ENCODE measurements at regions not wholly inside any gene's neighbourhood (a gene's known extent, or its start where the extent isn't known, plus 50 kb on each side); places are given as distances from the start of the nearest gene placed in this dataset.

GRCh38 chr12:108055141-108055540 lies 73.9 kb upstream of the WSCD2 start:
- no peaks in the 10 kb centered on the region for H3K27me3 ChIP-seq (ENCODE audit: control insufficient read depth in 3 of 3, insufficient read depth in 3 of 3, low read length in 3 of 3)
- no peak overlapping the region for H3K27ac ChIP-seq (ENCODE audit: low read depth in 1 of 3, low read length in 2 of 3)
- no peaks in the 10 kb centered on the region for H3K9me3 ChIP-seq (ENCODE audit: control insufficient read depth in 2 of 2, insufficient read depth in 1 of 2, low read depth in 1 of 2, low read length in 1 of 2)
- H3K4me1 ChIP-seq (ENCODE audit: control insufficient read depth in 3 of 3, insufficient read depth in 2 of 3, low read depth in 1 of 3, low read length in 2 of 3): no peaks in the 10 kb centered on the region
- FAIRE-seq: no peak
- H3K36me3 ChIP-seq (ENCODE audit: control insufficient read depth in 3 of 3, insufficient read depth in 2 of 3, low read depth in 1 of 3, low read length in 3 of 3): no peaks in the 10 kb centered on the region
- 43 to 74% (median 62%) methylated on average over 3 of the region's 3 CpGs for WGBS, 3 donors
- no peak for DNase-seq
- H3K4me3 ChIP-seq (ENCODE audit: low read depth in 1 of 3, low read length in 3 of 3): no peak overlapping the region

GRCh38 chr12:108060067-108060466 lies 69.0 kb upstream of the WSCD2 start:
- FAIRE-seq (no peak), DNase-seq (no peak)
- H3K9me3 ChIP-seq (ENCODE audit: control insufficient read depth in 2 of 2, insufficient read depth in 1 of 2, low read depth in 1 of 2, low read length in 1 of 2): no peaks in the 10 kb centered on the region
- no peaks in the 10 kb centered on the region for H3K36me3 ChIP-seq (ENCODE audit: control insufficient read depth in 3 of 3, insufficient read depth in 2 of 3, low read depth in 1 of 3, low read length in 3 of 3)
- 50 to 61% (median 55%) methylated on average over 3 of the region's 3 CpGs for WGBS, 3 donors
- H3K4me3 ChIP-seq (ENCODE audit: low read depth in 1 of 3, low read length in 3 of 3): no peak overlapping the region
- H3K4me1 ChIP-seq (ENCODE audit: control insufficient read depth in 3 of 3, insufficient read depth in 2 of 3, low read depth in 1 of 3, low read length in 2 of 3): no peaks in the 10 kb centered on the region
- H3K27ac ChIP-seq (ENCODE audit: low read depth in 1 of 3, low read length in 2 of 3): no peak overlapping the region
- H3K27me3 ChIP-seq (ENCODE audit: control insufficient read depth in 3 of 3, insufficient read depth in 3 of 3, low read length in 3 of 3): no peaks in the 10 kb centered on the region

- H3K4me3 ChIP-seq (ENCODE audit: low read depth in 1 of 3, low read length in 3 of 3): no peak overlapping the region
- H3K36me3 ChIP-seq (ENCODE audit: control insufficient read depth in 3 of 3, insufficient read depth in 2 of 3, low read depth in 1 of 3, low read length in 3 of 3): no peaks in the 10 kb centered on the region
- no peak overlapping the region for H3K27ac ChIP-seq (ENCODE audit: low read depth in 1 of 3, low read length in 2 of 3)
- no peaks in the 10 kb centered on the region for H3K27me3 ChIP-seq (ENCODE audit: control insufficient read depth in 3 of 3, insufficient read depth in 3 of 3, low read length in 3 of 3)
- WGBS, 3 donors: 17 to 55% (median 34%) methylated on average over 1 of the region's 1 CpG
- DNase-seq: peak in 1 of 2 donors; percentile 31
- H3K9me3 ChIP-seq (ENCODE audit: control insufficient read depth in 2 of 2, insufficient read depth in 1 of 2, low read depth in 1 of 2, low read length in 1 of 2): no peaks in the 10 kb centered on the region
- H3K4me1 ChIP-seq (ENCODE audit: control insufficient read depth in 3 of 3, insufficient read depth in 2 of 3, low read depth in 1 of 3, low read length in 2 of 3): no peaks in the 10 kb centered on the region
- FAIRE-seq: no peak
Observed at GRCh38 chr12:108060903-108061302, 68.2 kb upstream of the WSCD2 start.

GRCh38 chr12:108063192-108063591 lies 65.9 kb upstream of the WSCD2 start:
- H3K9me3 ChIP-seq (ENCODE audit: control insufficient read depth in 2 of 2, insufficient read depth in 1 of 2, low read depth in 1 of 2, low read length in 1 of 2): no peaks in the 10 kb centered on the region
- H3K4me3 ChIP-seq (ENCODE audit: low read depth in 1 of 3, low read length in 3 of 3): no peak overlapping the region
- no peaks in the 10 kb centered on the region for H3K4me1 ChIP-seq (ENCODE audit: control insufficient read depth in 3 of 3, insufficient read depth in 2 of 3, low read depth in 1 of 3, low read length in 2 of 3)
- peak in 1 of 2 donors; percentile 3 for DNase-seq
- WGBS, 3 donors: 13 to 21% (median 13%) methylated on average over 3 of the region's 3 CpGs
- no peak overlapping the region for H3K27ac ChIP-seq (ENCODE audit: low read depth in 1 of 3, low read length in 2 of 3)
- H3K36me3 ChIP-seq (ENCODE audit: control insufficient read depth in 3 of 3, insufficient read depth in 2 of 3, low read depth in 1 of 3, low read length in 3 of 3): no peaks in the 10 kb centered on the region
- H3K27me3 ChIP-seq (ENCODE audit: control insufficient read depth in 3 of 3, insufficient read depth in 3 of 3, low read length in 3 of 3): no peaks in the 10 kb centered on the region
- FAIRE-seq: no peak

- Histone ChIP-seq H3K9me3 (ENCODE audit: control insufficient read depth in 2 of 2, insufficient read depth in 1 of 2, low read depth in 1 of 2, low read length in 1 of 2) (no peaks in the 10 kb centered on the region), H3K4me3 (ENCODE audit: low read depth in 1 of 3, low read length in 3 of 3) (no peak overlapping the region), H3K36me3 (ENCODE audit: control insufficient read depth in 3 of 3, insufficient read depth in 2 of 3, low read depth in 1 of 3, low read length in 3 of 3) (no peaks in the 10 kb centered on the region), H3K27ac (ENCODE audit: low read depth in 1 of 3, low read length in 2 of 3) (no peak overlapping the region), H3K27me3 (ENCODE audit: control insufficient read depth in 3 of 3, insufficient read depth in 3 of 3, low read length in 3 of 3) (no peaks in the 10 kb centered on the region), H3K4me1 (ENCODE audit: control insufficient read depth in 3 of 3, insufficient read depth in 2 of 3, low read depth in 1 of 3, low read length in 2 of 3) (no peaks in the 10 kb centered on the region)
- WGBS, 3 donors: 41 to 53% (median 45%) methylated on average over 7 of the region's 7 CpGs
- FAIRE-seq: no peak
- no peak for DNase-seq
Observed at GRCh38 chr12:108065069-108065468, 64.0 kb upstream of the WSCD2 start.

- H3K27me3 ChIP-seq (ENCODE audit: control insufficient read depth in 3 of 3, insufficient read depth in 3 of 3, low read length in 3 of 3): no peaks in the 10 kb centered on the region
- no peaks in the 10 kb centered on the region for H3K9me3 ChIP-seq (ENCODE audit: control insufficient read depth in 2 of 2, insufficient read depth in 1 of 2, low read depth in 1 of 2, low read length in 1 of 2)
- H3K4me1 ChIP-seq (ENCODE audit: control insufficient read depth in 3 of 3, insufficient read depth in 2 of 3, low read depth in 1 of 3, low read length in 2 of 3): no peaks in the 10 kb centered on the region
- DNase-seq (peak in 1 of 2 donors; percentile 17), FAIRE-seq (no peak)
- no peak overlapping the region for H3K4me3 ChIP-seq (ENCODE audit: low read depth in 1 of 3, low read length in 3 of 3)
- WGBS, 3 donors: 57 to 64% (median 63%) methylated on average over 9 of the region's 9 CpGs
- no peak overlapping the region for H3K27ac ChIP-seq (ENCODE audit: low read depth in 1 of 3, low read length in 2 of 3)
- H3K36me3 ChIP-seq (ENCODE audit: control insufficient read depth in 3 of 3, insufficient read depth in 2 of 3, low read depth in 1 of 3, low read length in 3 of 3): no peaks in the 10 kb centered on the region
Observed at GRCh38 chr12:108066583-108067577, 62.2 kb upstream of the WSCD2 start.

GRCh38 chr12:108069651-108070165 lies 59.4 kb upstream of the WSCD2 start:
- no peak for DNase-seq
- Histone ChIP-seq H3K9me3 (ENCODE audit: control insufficient read depth in 2 of 2, insufficient read depth in 1 of 2, low read depth in 1 of 2, low read length in 1 of 2) (no peaks in the 10 kb centered on the region), H3K4me3 (ENCODE audit: low read depth in 1 of 3, low read length in 3 of 3) (no peak overlapping the region), H3K4me1 (ENCODE audit: control insufficient read depth in 3 of 3, insufficient read depth in 2 of 3, low read depth in 1 of 3, low read length in 2 of 3) (no peaks in the 10 kb centered on the region), H3K36me3 (ENCODE audit: control insufficient read depth in 3 of 3, insufficient read depth in 2 of 3, low read depth in 1 of 3, low read length in 3 of 3) (no peaks in the 10 kb centered on the region), H3K27me3 (ENCODE audit: control insufficient read depth in 3 of 3, insufficient read depth in 3 of 3, low read length in 3 of 3) (peaks cover 0 to 4% (median 0%) of the 10 kb centered on the region in 3 donors), H3K27ac (ENCODE audit: low read depth in 1 of 3, low read length in 2 of 3) (no peak overlapping the region)
- FAIRE-seq: no peak
- WGBS, 3 donors: 48 to 62% (median 61%) methylated on average over 5 of the region's 5 CpGs

- H3K9me3 ChIP-seq (ENCODE audit: control insufficient read depth in 2 of 2, insufficient read depth in 1 of 2, low read depth in 1 of 2, low read length in 1 of 2): no peaks in the 10 kb centered on the region
- WGBS, 3 donors: 63 to 79% (median 65%) methylated on average over 3 of the region's 3 CpGs
- FAIRE-seq: no peak
Observed at GRCh38 chr12:108075561-108075960, 53.5 kb upstream of the WSCD2 start.

More at GRCh38 chr12:108075561-108075960, 53.5 kb upstream of the WSCD2 start:
- DNase-seq: no peak
- H3K4me3 ChIP-seq (ENCODE audit: low read depth in 1 of 3, low read length in 3 of 3): no peak overlapping the region
- H3K27ac ChIP-seq (ENCODE audit: low read depth in 1 of 3, low read length in 2 of 3): no peak overlapping the region
- no peaks in the 10 kb centered on the region for H3K4me1 ChIP-seq (ENCODE audit: control insufficient read depth in 3 of 3, insufficient read depth in 2 of 3, low read depth in 1 of 3, low read length in 2 of 3)
- H3K36me3 ChIP-seq (ENCODE audit: control insufficient read depth in 3 of 3, insufficient read depth in 2 of 3, low read depth in 1 of 3, low read length in 3 of 3): no peaks in the 10 kb centered on the region
- H3K27me3 ChIP-seq (ENCODE audit: control insufficient read depth in 3 of 3, insufficient read depth in 3 of 3, low read length in 3 of 3): peaks cover 0 to 4% (median 2%) of the 10 kb centered on the region in 3 donors

Data from small intestine (tissue), 7 donors.